ENCODE measurements at regions not wholly inside any gene's neighbourhood (a gene's known extent, or its start where the extent isn't known, plus 50 kb on each side); places are given as distances from the start of the nearest gene placed in this dataset.

DNA sequence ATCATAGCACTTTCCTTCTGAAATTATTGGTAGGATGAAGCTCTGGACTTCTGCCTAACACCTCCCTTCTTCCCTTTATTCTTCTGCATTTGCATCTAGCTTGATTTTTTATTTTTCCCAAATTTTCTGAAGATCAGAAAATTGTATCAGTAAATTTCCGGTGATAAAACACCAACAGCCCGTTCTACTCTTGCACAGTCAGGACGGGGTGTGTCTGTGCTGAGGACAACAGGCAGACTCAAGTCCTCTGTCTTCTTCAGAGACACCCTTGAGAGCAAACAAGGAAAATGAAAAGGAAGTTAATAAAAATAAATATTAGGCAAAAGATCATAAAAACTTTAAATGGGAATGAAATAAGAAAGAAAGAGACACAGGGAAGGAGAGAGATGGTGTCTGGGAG lies 120.7 kb downstream of the ARL4C start:
- no peak for TF ChIP-seq POLR2AphosphoS5 (IDR thresholded peaks at IDR 0.05; ENCODE audit: borderline replicate concordance, low read depth, low read length)
- TF ChIP-seq EZH2 (IDR thresholded peaks at IDR 0.05), result no peak
- TF ChIP-seq FOXP2 (optimal IDR thresholded peaks at IDR 0.05; ENCODE audit: control extremely low read depth, extremely low read length, insufficient read depth), result no peak
- Histone ChIP-seq H3K9me3 (ENCODE audit: low read depth, low read length) (no peaks in the 10 kb centered on the region), H3K9ac (ENCODE audit: insufficient read length) (no peak overlapping the region), H3K27ac (no peak overlapping the region), H3K36me3 (ENCODE audit: insufficient read depth, low read length) (no peaks in the 10 kb centered on the region), H3K4me3 (no peak overlapping the region)
- no peak for DNase-seq (ENCODE audit: low read depth, low spot score)

DNA sequence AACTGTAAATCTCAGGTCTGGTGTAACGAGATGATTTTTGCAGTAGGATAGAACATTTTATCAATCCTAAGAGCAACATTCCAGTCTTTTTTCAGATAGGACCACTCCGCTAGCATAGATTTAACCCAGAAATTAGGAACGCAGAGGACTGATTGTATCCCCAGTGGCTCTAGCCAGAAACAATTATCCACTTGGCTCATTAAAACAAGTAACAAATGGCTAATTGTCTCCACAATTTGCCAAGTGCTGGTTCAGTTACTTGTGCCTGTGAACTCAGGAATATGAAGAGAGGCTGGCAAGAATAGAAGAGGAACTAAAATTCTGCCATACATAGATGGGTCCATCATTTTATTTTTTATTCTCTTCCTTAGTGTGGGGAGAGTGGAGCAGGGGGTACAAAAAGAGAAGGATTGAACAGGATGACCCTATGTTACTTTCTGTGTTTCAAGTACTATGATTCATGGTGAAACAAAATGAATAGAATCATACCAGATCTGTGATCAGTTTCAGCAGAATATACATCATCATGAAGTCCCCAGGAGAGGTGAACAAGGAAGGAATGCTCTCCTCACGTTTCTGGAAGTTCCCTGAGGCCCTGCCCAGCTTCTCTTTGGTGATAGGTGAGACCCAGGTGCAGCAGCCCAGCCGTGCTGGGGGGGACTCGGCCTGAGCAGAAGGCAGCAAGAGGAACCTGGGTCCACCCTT lies 121.6 kb downstream of the ARL4C start:
- no peaks in the 10 kb centered on the region for H3K9me3 ChIP-seq (ENCODE audit: low read depth, low read length)
- no peaks in the 10 kb centered on the region for H3K36me3 ChIP-seq (ENCODE audit: insufficient read depth, low read length)
- DNase-seq (ENCODE audit: low read depth, low spot score), result no peak
- no peak overlapping the region for H3K4me3 ChIP-seq
- no peak overlapping the region for H3K9ac ChIP-seq (ENCODE audit: insufficient read length)
- TF ChIP-seq FOXP2 (optimal IDR thresholded peaks at IDR 0.05; ENCODE audit: control extremely low read depth, extremely low read length, insufficient read depth), result no peak
- TF ChIP-seq POLR2AphosphoS5 (IDR thresholded peaks at IDR 0.05; ENCODE audit: borderline replicate concordance, low read depth, low read length), result no peak
- TF ChIP-seq EZH2 (IDR thresholded peaks at IDR 0.05), result no peak
- H3K27ac ChIP-seq, result no peak overlapping the region

DNA sequence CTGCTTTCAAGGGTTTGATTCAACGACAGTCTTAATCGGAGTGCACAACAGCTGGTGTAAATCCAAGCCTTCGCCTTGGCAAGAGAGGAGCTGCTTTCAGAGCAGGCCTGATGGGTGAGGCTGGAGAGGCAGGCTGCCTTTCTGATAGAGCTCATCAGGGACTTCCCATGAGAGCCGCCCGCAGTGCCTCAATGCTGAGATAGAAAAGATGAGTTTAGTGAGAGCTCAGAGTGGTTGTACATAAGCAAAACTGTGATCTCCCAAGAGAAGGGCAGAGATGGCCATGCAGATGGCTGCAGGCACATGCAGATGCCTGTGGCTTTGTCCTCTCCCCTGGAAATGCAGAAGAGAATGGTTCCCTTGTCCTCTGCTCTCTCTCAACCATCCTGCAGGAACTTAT lies 122.1 kb downstream of the ARL4C start:
- H3K4me3 ChIP-seq, result no peak overlapping the region
- no peak for DNase-seq (ENCODE audit: low read depth, low spot score)
- H3K36me3 ChIP-seq (ENCODE audit: insufficient read depth, low read length), result no peaks in the 10 kb centered on the region
- no peak overlapping the region for H3K9ac ChIP-seq (ENCODE audit: insufficient read length)
- TF ChIP-seq POLR2AphosphoS5 (IDR thresholded peaks at IDR 0.05; ENCODE audit: borderline replicate concordance, low read depth, low read length) (no peak), EZH2 (IDR thresholded peaks at IDR 0.05) (no peak), FOXP2 (optimal IDR thresholded peaks at IDR 0.05; ENCODE audit: control extremely low read depth, extremely low read length, insufficient read depth) (no peak)
- H3K27ac ChIP-seq, result no peak overlapping the region
- no peaks in the 10 kb centered on the region for H3K9me3 ChIP-seq (ENCODE audit: low read depth, low read length)

DNA sequence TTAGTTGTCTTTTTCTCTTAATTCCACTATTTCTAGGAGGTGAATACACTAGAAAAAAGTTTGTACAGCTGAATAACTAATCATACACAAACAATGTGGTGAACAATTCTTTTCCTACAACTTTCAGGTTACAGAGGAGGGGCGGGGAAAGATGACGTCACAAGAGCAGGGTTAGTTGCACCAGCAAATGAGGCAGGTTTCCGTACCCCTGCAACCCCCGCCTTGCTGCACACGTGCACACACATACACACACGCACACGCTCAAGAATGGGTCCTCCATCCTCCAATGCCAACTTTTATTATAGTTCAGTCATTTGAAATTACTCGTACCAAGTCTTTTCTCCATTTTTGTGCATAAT lies 122.8 kb downstream of the ARL4C start:
- no peaks in the 10 kb centered on the region for H3K9me3 ChIP-seq (ENCODE audit: low read depth, low read length)
- no peak overlapping the region for H3K4me3 ChIP-seq
- no peak overlapping the region for H3K27ac ChIP-seq
- DNase-seq (ENCODE audit: low read depth, low spot score), result no peak
- TF ChIP-seq POLR2AphosphoS5 (IDR thresholded peaks at IDR 0.05; ENCODE audit: borderline replicate concordance, low read depth, low read length) (no peak), FOXP2 (optimal IDR thresholded peaks at IDR 0.05; ENCODE audit: control extremely low read depth, extremely low read length, insufficient read depth) (no peak), EZH2 (IDR thresholded peaks at IDR 0.05) (no peak)
- H3K36me3 ChIP-seq (ENCODE audit: insufficient read depth, low read length), result no peaks in the 10 kb centered on the region
- no peak overlapping the region for H3K9ac ChIP-seq (ENCODE audit: insufficient read length)

DNA sequence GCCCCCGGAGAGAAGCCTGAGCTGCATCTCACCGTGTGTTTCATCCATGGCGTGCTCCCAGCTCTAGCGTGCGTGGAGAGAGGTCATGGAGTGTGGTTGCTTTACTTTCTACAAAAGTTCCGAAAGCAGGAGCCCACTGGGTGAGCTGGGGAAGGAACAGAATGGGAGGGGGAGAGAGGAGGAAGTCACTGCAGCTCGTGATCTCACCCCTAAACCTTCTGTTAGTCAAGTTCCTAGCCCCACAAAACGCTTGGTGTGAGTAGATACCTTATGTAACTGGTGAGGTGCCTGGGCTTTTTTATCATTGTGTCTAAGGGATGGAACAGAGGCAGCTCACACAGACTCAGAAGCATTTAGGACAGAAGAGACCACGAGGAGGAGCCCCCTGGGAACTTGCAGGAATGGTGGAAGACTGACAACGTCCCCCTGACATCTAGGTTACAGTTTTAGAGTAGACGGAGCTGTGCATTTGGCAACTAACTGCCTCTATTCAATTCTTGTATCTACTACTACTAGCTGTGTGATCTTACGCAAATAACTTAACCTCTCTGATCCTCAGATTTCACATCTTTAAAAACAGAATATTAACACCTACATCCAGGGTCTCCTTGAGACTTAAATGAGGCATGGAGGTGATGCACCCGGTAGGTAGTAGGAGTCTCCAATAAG lies 123.3 kb downstream of the ARL4C start:
- TF ChIP-seq EZH2 (IDR thresholded peaks at IDR 0.05) (no peak), FOXP2 (optimal IDR thresholded peaks at IDR 0.05; ENCODE audit: control extremely low read depth, extremely low read length, insufficient read depth) (no peak), POLR2AphosphoS5 (IDR thresholded peaks at IDR 0.05; ENCODE audit: borderline replicate concordance, low read depth, low read length) (no peak)
- no peak overlapping the region for H3K4me3 ChIP-seq
- H3K9me3 ChIP-seq (ENCODE audit: low read depth, low read length), result no peaks in the 10 kb centered on the region
- no peak overlapping the region for H3K9ac ChIP-seq (ENCODE audit: insufficient read length)
- H3K27ac ChIP-seq, result no peak overlapping the region
- no peaks in the 10 kb centered on the region for H3K36me3 ChIP-seq (ENCODE audit: insufficient read depth, low read length)
- no peak for DNase-seq (ENCODE audit: low read depth, low spot score)

DNA sequence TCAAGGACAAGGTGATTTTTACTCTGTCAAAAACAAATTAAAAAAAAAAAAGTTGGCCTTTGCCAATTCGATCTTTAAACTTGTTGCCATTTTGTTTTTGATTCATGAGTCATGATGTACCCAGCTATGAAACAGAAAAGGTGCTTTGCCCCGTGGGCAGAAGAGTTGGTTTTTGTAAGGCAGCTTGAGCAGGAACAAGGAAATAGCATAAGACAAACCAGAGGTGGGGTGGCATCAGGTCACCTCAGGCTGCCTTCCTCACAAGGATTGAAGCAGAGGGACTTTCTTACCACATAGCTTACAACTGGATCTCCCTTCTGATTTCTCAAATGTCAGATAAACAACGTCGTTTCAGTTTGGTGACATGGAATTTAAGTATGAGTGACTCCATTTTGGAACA lies 123.8 kb downstream of the ARL4C start:
- Histone ChIP-seq H3K36me3 (ENCODE audit: insufficient read depth, low read length) (no peaks in the 10 kb centered on the region), H3K9ac (ENCODE audit: insufficient read length) (no peak overlapping the region), H3K4me3 (no peak overlapping the region), H3K27ac (no peak overlapping the region), H3K9me3 (ENCODE audit: low read depth, low read length) (no peaks in the 10 kb centered on the region)
- no peak for DNase-seq (ENCODE audit: low read depth, low spot score)
- TF ChIP-seq POLR2AphosphoS5 (IDR thresholded peaks at IDR 0.05; ENCODE audit: borderline replicate concordance, low read depth, low read length) (no peak), FOXP2 (optimal IDR thresholded peaks at IDR 0.05; ENCODE audit: control extremely low read depth, extremely low read length, insufficient read depth) (no peak), EZH2 (IDR thresholded peaks at IDR 0.05) (no peak)

DNA sequence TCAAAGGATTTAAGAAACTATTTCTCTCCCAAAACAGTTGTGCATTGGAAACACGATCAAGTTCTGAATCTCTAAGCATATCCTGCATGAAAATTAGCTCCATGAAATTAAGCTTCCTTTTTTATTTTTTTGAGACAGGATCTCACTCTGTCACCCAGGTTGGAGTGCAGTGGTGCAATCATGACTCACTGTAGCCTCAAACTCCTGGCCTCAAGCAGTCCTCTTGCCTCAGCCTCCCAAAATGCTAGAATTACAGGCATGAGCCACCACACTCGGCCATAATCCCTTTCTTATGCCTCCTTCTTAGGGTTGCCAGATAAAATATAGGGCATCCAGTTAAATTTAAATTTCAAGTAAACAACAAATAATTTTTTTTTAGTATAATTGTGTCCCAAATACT lies 124.4 kb downstream of the ARL4C start:
- no peak for DNase-seq (ENCODE audit: low read depth, low spot score)
- no peak overlapping the region for H3K27ac ChIP-seq
- H3K9me3 ChIP-seq (ENCODE audit: low read depth, low read length), result no peaks in the 10 kb centered on the region
- H3K36me3 ChIP-seq (ENCODE audit: insufficient read depth, low read length), result no peaks in the 10 kb centered on the region
- TF ChIP-seq EZH2 (IDR thresholded peaks at IDR 0.05) (no peak), FOXP2 (optimal IDR thresholded peaks at IDR 0.05; ENCODE audit: control extremely low read depth, extremely low read length, insufficient read depth) (no peak), POLR2AphosphoS5 (IDR thresholded peaks at IDR 0.05; ENCODE audit: borderline replicate concordance, low read depth, low read length) (no peak)
- H3K9ac ChIP-seq (ENCODE audit: insufficient read length), result no peak overlapping the region
- no peak overlapping the region for H3K4me3 ChIP-seq

DNA sequence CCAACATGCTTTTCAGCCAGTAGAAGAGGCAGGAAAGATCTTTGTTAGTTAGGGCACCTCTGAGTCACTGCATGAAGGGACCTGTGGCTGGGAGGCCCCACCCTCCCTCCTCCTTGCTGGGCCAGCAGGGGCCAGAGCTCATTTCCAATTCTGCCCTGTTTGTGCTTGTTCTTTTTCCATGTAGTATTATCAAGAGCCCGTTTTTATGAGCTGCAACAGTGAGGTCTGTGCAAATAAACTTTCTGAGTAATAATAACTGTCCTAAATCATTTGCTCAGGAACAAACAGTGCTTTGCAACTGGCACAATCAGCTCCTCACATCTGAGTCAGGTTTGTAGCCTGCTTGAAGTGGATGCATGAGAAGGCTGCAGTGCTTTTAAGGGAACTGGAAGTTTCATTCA lies 128.0 kb downstream of the ARL4C start:
- Histone ChIP-seq H3K27ac (no peak overlapping the region), H3K9me3 (ENCODE audit: low read depth, low read length) (no peaks in the 10 kb centered on the region), H3K9ac (ENCODE audit: insufficient read length) (no peak overlapping the region), H3K4me3 (no peak overlapping the region), H3K36me3 (ENCODE audit: insufficient read depth, low read length) (no peaks in the 10 kb centered on the region)
- no peak for TF ChIP-seq FOXP2 (optimal IDR thresholded peaks at IDR 0.05; ENCODE audit: control extremely low read depth, extremely low read length, insufficient read depth)
- TF ChIP-seq POLR2AphosphoS5 (IDR thresholded peaks at IDR 0.05; ENCODE audit: borderline replicate concordance, low read depth, low read length), result no peak
- TF ChIP-seq EZH2 (IDR thresholded peaks at IDR 0.05), result no peak
- no peak for DNase-seq (ENCODE audit: low read depth, low spot score)
